Activated T-helper 1 cell treated with Interleukin-2 at 50 U/mL for 16 hours (primary cell): ENCODE measurements at regions not wholly inside any gene's neighbourhood (a gene's known extent, or its start where the extent isn't known, plus 50 kb on each side); places are given as distances from the start of the nearest gene placed in this dataset.
"Not testable (repeated sequence)": the region's sequence is repeated elsewhere in the genome, so short reads cannot be mapped to it uniquely, and the experiment has no call there.

Experiments used
- DNase-seq: peaks from one replicate; pipeline ENCODE4 v3.0.0-alpha.2; 2020; ENCODE audit warnings: low read depth

DNA sequence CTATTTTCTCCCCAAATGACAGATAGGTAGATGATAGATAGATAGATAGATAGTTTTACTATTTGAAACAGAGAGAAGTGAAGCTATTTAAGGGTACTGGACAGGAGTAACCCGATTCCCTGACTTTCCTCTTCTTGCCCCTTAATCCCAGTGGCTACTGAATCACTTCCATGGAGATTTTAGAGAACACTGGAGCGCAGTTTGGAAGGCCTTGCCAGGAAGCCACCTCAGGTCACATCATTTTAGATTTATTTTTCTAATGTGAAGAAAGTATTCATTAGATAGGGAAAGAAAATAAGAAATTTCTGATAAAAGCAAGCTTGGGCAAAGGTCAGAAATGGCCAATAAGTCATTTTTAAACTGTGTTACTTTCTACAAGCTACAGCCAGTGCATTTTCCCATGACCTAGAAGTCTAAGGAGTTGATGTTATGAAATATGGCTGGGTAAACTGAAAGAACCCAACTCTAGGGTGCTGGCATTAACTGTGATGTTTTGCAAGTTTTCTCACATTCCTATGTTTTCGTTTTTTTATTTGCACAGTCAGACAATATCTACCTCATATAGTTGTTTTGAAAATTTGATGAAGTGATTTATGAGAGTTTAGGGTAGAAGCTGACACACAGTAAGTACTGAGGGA, 544.7 kb upstream of the PTGER4 start:
- DNase-seq: no peak

DNA sequence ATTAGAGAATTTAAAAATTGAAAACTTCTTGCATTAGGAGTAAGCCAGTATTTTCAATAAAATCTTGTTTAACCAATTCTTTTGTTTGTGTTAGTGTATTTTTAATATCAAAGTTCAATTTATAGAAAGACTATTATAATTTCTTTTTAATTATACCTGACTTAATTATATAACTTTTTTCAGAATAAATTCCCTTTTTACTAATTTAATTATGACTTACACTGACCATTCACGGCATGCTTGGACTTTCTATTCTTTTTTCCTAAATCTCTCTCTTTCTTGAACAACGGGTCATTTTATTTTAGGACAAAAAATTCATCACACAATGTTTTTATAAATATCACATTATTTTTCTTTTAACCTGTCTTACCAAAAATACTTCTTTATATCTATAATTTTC, 555.3 kb upstream of the PTGER4 start:
- no peak for DNase-seq

DNA sequence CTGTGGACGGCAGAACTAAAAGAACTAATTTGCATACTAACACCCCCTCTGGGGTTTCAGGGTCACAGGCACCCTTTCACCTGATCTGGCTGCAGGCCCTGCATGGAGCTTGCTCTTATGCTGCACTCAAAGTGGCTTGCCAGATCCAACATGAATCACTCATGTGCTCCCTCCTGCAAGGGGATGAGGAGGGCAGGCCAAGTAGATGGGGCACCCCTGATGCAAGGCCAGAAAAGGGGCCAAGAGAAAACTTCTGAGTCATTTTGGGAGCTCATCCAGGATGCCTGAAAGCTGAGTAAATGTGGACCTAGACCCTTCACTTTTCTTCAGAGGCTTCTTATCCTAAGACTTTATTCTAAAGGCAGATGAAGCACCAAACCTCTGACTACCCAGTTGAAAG, 558.5 kb upstream of the PTGER4 start:
- no peak for DNase-seq

DNA sequence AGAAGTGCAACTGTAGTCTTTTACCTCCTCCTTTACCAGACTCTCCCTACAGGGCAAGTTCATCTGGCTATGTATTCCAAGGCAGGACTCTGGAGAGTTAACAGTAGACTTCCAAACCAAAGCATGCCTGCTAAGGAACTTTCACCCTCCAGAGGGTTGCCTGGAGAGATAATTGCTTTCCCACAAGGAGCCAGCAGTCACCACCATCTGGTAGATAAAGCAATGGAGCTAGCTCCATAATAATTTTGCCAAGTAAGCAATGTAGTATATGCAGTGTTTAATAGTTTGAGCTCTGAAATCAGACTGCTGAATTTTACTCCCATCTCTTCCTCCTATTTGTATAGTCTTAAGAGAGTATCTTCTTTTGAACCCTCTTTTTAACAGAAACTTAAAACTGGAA, 566.8 kb upstream of the PTGER4 start:
- no peak for DNase-seq

DNA sequence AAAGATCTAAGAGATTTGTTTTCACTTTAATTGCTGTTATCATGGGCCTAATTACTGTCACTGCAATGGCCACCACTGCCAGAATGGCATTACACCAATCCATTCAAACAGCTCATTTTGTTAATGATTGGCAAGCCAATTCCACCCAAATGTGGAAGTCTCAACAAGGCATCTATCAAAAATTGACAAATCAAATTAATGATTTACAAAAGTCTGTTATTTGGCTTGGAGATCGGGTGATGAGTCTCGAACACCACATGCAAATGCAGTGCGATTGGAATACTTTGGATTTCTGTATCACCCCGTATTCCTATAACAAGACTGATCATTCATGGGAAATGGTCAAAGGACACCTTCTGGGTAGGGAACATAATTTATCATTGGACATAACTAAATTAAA, 568.7 kb upstream of the PTGER4 start:
- DNase-seq: not testable (repeated sequence)

DNA sequence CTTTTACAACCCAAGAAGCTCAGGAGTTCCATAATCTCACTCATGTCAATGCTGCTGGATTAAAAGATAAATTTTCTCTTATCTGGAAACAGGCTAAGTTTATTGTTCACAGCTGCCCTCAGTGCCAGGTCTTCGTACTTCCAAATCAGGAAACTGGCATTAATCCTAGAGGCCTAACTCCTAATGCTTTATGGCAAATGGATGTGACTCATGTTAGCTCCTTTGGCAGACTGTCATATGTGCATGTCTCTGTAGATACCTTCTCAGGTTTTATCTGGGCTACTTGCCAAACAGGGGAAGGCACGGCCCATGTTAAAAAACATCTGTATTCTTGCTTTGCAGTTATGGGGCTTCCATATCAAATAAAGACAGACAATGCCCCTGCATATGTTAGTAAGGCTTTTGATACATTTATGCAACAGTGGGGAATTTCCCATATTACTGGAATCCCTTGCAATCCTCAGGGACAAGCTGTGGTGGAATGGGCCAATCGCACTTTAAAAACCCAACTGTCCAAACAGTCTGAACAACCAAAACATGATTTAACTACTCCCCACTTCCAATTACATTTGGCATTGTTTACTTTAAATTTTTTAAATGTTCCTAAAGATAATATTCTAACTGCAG, 570.8 kb upstream of the PTGER4 start:
- DNase-seq: not testable (repeated sequence)

DNA sequence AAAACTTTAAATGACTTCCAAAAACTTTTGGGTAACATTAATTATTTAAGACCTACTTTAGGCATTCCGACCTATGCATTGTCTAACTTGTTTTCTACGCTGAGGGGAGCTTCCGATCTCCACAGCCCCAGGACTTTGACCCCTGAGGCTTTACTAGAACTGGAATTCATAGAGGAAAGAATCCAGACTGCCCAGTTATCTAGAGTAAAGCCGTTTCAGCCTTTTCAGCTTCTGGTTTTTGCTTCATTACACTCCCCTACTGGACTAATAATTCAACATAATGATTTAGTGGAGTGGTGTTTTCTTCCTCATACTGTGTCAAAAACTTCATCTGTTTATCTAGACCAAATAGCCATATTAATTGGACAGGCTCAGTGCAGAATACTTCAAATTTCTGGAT, 571.9 kb upstream of the PTGER4 start:
- not testable (repeated sequence) for DNase-seq

DNA sequence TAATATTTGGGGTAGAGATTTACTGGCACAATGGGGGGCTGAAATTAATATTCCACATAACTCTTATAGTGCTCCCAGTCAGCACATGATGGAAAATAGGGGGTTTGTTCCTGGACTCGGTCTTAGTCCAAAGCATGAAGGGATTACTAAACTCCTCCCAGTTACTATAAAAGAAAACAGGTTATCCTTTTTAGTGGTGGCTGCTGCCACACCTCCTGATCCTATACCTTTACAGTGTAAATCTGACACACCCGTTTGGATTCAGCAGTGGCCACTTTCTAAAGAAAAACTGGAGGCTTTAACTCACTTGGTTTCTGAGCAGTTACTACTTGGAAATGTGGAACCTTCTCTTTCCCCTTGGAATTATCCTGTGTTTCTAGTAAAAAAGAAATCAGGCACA, 572.9 kb upstream of the PTGER4 start:
- DNase-seq: no peak

DNA sequence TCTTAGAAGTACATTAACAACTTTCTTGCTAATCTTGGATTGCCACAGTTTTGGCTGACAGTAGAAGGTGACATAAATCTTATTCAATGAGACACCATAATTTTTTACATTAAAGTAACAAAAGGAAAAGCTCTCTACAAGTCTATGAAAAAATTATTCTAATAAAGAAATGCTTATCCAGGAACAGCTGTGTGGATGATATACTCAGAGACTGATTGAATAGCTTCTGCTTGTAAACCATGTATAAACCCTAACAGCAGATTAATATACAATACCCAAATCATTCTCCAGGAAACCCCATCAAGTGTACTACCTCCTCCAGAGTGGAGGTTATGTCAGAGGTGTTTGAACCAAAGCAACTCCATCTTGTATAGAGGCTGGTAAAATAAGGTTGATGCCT, 581.4 kb upstream of the PTGER4 start:
- DNase-seq: no peak

DNA sequence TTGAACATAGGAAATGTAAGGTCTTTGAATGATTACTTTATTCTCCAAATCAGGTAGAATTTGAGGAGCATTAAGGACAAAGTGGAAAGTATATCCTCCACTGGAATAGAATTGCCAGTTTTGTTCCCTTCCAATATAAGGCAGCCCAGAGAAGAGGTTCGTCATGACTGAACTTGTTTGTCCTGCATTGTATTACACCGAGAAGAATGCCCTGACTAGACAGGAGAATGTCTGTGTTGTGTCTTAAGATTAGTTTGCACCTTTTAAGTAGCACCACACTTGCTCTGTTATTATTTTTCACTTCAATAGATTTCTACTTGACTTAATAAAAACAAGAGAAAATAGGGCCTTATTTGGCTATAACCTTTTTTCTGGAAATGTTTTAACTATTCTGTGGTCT, 586.2 kb upstream of the PTGER4 start:
- DNase-seq: no peak

DNA sequence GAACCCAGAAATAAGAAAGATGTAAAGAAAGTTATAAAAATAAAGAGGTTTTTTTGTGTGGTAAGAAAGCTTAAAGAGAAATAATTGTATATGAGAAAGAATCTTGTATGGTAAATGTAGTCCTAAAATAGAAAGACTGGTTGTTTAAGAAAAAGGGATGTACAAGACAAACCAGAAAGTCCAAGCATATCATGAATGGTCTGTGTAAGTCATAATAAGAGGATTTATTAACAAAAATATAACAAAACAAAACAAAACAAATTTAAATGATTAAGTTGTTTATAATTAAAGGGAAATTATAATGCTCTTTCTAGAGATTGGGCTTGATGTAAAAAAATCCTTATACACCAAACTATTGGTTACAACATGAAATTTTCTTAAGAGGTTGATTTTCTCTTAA, 590.4 kb upstream of the PTGER4 start:
- DNase-seq: no peak

DNA sequence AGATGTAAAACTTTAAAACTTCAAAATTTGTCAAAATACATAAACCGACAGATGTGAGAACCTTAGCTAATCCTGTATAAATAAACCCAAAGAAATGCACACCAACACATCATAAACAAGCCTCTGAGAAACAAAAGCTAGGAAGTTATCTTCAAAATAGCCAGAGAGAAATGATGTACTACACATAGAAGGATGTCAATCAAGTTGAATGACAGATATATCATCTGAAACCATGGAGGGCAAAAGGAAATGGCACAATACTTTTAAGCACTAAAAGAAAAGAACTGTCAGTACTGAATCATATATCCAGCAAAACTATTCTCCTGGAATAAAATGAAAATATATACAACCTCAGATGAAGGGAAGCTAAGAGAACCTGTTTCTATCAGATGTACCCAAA, 595.1 kb upstream of the PTGER4 start:
- no peak for DNase-seq

DNA sequence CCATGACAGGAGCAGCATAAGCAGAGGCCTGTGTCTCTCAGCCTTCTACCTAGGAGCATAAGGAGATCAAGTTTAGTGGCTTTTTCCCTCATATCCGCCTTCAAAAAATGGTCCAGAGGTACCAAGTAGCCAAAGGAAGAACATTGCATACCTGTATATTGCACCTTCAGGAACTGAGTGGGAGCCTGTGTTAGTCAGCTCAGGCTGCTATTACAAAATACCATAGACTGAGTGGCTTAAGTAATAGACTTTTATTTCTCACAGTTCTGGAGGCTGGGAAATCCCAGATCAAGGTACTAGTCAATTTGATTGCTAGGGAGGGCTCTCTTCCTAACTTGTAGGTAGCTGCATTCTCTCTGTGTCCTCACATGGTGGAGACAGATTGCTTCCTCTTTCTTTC, 597.4 kb upstream of the PTGER4 start:
- no peak for DNase-seq

DNA sequence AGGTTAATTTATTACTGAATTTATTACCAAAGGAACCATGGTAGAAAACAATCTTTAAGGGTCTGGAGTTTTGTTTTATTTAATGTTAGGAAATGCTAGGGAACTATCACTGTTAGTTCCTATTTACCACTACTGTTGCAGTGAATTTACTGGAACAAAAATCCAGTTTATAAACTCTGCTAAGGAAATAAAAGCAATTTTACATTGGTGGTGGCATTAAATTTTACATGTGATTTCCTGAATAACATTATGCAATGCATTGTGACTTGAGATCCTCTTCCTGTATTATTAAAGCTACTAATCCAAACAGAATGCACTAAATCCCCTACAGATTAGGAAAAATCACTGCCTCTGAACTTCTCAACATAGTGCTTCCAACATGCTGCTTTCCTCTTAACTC, 599.5 kb upstream of the PTGER4 start:
- no peak for DNase-seq

DNA sequence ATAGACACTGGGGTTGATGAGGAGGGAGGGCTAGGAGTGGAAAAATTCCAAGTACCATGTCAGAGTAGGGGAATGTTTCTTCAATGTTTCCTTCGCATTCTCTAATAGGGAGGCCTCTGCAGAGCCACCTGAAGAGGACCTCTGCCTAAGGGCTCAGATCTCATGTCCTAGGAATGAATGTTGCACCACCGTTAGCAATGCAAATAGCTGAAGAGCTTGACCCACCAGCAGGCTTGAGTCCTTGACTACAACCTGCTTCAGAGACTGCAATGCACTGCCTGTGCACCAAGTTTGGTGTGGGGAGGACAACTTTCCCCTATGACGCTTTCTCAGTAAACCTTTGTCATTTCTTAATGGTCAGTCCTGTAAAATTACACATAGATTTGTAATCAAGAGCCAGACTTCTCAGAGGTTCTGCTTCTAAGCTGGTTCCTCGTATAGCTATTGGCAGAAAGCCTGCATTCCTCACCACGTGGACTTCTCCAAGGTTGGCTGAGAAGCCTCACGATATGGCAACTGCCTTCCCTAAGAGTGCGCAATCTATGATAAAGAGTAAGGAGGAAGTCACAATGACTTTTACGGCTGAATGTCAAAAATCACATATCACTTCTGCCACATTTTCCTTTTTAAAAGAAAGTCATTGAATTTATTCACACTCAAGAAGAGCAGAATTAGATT, 600.7 kb upstream of the PTGER4 start:
- DNase-seq: no peak

DNA sequence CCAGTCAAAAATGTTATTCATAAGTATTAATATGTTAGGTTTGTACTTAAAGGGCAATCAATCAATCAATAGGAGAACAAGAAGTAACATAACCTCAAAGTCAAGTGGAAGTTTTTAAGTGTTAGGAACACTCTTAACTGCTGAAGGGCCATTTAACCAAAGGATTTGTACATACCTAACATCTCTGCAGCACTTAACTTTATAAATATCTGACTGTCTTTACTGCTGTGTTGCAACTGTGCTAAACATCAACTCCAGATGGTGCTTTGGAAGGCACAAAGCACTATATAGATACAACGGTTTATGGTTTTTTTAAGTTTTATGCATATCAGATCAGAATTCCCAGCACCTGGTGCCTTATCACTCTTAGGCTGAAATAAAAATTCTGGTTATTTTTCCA, 604.9 kb upstream of the PTGER4 start:
- no peak for DNase-seq

DNA sequence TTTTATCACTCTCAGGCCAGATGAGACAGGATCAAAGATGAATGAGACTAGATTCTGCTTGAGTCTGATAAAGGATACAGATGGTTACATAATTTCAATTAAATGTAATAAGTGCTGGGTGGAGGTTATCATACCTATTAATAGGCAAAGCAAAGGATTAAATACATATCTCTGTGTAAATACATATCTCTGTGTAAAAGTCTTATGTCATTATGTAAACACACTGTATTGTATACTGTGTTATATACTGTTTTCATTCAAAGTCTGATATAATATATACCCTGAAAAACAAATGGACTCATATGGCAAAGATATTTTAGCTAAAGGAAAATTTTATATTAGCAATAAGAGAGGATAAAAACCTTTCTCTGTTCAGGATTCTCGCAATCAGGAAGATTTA, 605.8 kb upstream of the PTGER4 start:
- no peak for DNase-seq

DNA sequence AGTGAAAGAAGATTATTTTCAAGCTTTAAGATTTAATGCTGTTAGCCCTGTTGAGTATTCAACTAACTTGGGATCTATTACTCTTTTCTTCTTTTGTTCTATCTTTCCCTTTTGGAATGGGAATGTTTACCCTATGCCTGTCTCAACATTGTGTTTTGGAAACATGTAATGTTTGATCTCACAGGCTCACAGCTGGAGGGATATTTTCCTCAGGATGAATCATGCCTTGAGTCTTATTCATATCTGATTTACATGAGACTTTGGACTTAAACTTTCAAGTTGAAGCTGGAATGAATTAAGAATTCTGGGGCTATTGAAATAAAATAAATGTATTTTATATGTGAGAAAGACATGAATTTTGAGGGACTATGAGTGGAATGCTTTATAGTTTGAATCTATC, 607.8 kb upstream of the PTGER4 start:
- DNase-seq: no peak

DNA sequence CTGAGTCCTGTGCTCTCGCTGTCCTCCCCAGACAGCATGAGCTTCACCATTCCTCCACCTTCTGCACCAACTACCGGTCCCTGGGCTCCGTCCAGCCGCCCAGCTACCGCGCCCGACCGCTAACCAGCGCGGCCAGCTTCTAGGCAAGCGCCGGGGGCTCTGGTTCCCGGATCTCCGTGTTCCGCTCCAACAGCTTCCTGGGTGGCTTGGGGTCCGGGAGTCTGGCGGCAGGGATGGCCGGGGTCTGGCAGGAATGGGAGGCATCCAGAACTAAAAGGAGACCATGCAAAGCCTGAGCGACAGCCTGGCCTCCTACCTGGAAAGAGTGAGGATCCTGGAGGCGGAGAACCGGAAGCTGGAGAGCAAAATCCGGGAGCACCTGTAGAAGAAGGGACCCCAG, 613.1 kb upstream of the PTGER4 start:
- no peak for DNase-seq

DNA sequence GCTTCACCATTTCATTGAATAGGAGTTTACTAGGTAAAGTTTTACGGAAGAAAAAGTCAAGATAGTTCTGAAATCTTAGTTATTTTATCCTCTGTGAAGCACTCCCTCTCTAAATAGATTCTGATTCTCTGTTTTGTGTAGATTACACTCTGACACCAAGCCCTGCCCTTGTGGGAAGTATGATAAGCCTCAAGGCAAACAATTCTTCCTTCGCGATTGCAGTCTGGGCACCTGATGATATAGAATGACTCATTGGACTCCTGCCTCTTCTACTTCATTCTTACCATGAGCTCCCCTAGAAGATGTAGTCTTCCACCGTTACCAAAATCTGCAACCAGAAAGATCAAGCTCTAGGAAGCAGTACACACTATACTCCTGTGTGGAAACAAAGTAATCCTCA, 626.9 kb upstream of the PTGER4 start:
- no peak for DNase-seq

DNA sequence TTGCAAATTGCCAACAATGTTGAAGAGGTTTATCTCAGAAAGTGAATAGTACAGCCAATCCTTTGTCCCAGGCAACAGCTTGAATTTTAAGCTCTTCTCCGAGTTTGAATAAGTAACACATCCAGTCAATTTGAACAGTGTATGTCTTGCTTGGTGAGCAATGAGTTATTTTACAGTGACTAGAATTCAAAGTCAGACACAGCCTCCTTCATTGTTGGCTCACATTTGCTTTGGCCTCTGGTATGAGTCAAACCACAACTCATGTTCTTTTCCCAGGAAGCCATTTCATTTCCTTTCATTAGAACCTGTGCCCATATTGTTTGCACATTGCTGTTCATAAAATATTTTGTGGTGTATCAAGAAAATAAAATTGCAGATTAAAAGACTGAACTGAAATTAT, 622.0 kb upstream of the DAB2 start:
- no peak for DNase-seq

DNA sequence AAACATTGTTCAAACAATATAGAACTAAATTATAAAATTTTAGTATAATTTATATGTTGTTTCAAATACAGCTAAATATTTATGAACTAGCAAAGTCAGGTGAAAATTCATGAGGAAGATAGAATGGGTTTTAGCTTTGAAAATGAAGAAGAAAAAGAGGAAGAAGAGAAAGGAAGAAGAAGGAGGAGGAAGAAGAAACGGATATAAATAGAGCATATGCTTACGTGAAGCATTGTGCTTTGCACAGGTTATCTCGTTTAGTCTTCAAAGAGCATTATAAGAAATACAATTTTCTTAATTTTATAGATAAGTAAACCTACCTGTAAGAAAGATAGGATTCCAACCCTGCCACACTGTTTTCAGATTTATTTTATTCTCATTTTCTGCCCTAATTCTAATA, 620.6 kb upstream of the DAB2 start:
- no peak for DNase-seq

DNA sequence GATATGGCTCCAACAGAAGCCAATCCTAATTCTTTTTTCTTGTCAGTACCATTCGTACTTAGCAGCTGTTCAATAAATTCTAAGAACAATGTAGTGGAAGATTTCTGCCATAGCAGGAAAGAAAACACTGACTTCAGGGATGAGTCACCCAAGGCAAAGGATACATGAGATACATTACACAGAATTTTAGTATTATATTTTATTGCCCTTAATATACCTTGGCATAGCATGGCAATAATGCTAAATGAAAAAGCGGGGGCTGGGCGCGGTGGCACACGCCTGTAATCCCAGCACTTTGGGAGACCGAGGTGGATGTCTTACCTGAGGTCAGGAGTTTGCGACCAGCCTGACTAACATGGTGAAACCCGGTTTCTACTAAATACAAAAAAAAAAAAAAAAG, 619.1 kb upstream of the DAB2 start:
- DNase-seq: no peak

DNA sequence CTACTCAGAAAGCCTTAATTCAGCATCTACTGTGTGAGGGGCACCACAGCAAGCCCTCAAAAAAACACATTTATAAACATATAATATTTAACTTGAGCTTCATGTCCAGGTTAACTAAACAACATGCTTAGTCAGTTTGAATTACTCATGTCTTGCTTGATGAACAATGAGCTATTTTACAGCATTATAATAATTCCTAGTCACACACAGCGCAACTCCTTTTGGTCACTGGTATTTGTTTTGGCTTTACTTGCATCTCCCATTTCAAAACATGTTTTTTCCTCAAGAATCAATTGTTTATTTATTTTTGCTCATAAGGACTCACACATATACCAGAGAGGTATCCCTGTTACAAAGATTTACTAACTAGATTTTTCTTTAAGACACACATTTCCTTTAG, 616.7 kb upstream of the DAB2 start:
- DNase-seq: no peak
